K562 (cell line): ENCODE measurements at regions not wholly inside any gene's neighbourhood (a gene's known extent, or its start where the extent isn't known, plus 50 kb on each side); places are given as distances from the start of the nearest gene placed in this dataset.

Experiments
- ZBTB40 ChIP-seq, 2 experiments: fragments of 450-650 bp in 1 of 2; sonication (generic) in 1 of 2; formaldehyde crosslinking in 1 of 2; IDR thresholded peaks; 2 replicates each; pipeline versions ENCODE4 v1.7.1 to v1.9.0; 2016 to 2022; ENCODE audit warnings: inconsistent platforms in 1 of 2, mild to moderate bottlenecking in 1 of 2, missing genetic modification reagents in 1 of 2

GRCh38 chr22:22791438-22792181 is 96.0 kb upstream of the IGLL5 start (continued):
- no peak for TF ChIP-seq ZBTB40 (IDR thresholded peaks at IDR 0.05)
- 0 out of 2 replicates have a peak, but pooled peaks have one; percentile 4 for TF ChIP-seq ZBTB40 (CRISPR knock-in tag; IDR thresholded peaks at IDR 0.05)
